H1 (cell line): ENCODE measurements at regions not wholly inside any gene's neighbourhood (a gene's known extent, or its start where the extent isn't known, plus 50 kb on each side); places are given as distances from the start of the nearest gene placed in this dataset.

Experiments used
- CTCF ChIA-PET: fragments of 300-600 bp; sonication (Branson Sonifier 250); formaldehyde crosslinking; loops from one replicate; lab custom pipeline; 2021; ENCODE audit not compliant: partially characterized antibody; lab: Charles Lee
- POLR2A ChIA-PET: fragments of 300-600 bp; sonication (Branson Sonifier 250); formaldehyde crosslinking; loops from one replicate; lab custom pipeline; 2021; ENCODE audit warnings: inconsistent platforms; ENCODE audit not compliant: partially characterized antibody; lab: Charles Lee
- DNase-seq, 2 experiments: peaks; one replicate each; pipeline versions ENCODE4 v3.0.0 to v3.0.0-alpha.2; 2010 to 2022; ENCODE audit warnings: low spot score in 2 of 2, low read depth in 1 of 2, mixed read lengths in 1 of 2
- FAIRE-seq: peaks from 2 replicates; lab custom pipeline; 2011; peaks lifted over from hg19 to GRCh38; lab: Jason Lieb, UNC
- H2AFZ ChIP-seq: 2 replicates; pipeline ENCODE4 v1.8.1; 2012; ENCODE audit warnings: low read length, inconsistent platforms
- H2AK5ac ChIP-seq: 2 replicates; pipeline ENCODE4 v1.6.1; 2013; ENCODE audit warnings: low read depth, low read length
- H2BK120ac ChIP-seq: replicated peaks from 2 replicates; pipeline ENCODE3; 2013; ENCODE audit warnings: low read depth, low read length, inconsistent platforms
- H2BK12ac ChIP-seq: 2 replicates; pipeline ENCODE4 v1.6.1; 2013; ENCODE audit warnings: low read depth, low read length
- H2BK15ac ChIP-seq: 2 replicates; pipeline ENCODE4 v1.6.1; 2013; ENCODE audit warnings: low read length
- H2BK20ac ChIP-seq: 2 replicates; pipeline ENCODE4 v1.6.1; 2013; ENCODE audit warnings: low read length
- H2BK5ac ChIP-seq: 2 replicates; pipeline ENCODE4 v1.6.1; 2013; ENCODE audit warnings: low read depth, low read length
- H3K14ac ChIP-seq: 2 replicates; pipeline ENCODE4 v1.6.1; 2013; ENCODE audit warnings: inconsistent platforms; ENCODE audit not compliant: insufficient read length
- H3K18ac ChIP-seq: 2 replicates; pipeline ENCODE4 v1.6.1; 2013; ENCODE audit warnings: low read length; ENCODE audit errors: extremely low read depth
- H3K23ac ChIP-seq: 2 replicates; pipeline ENCODE4 v1.6.1; 2013; ENCODE audit warnings: inconsistent platforms; ENCODE audit not compliant: insufficient read length
- H3K23me2 ChIP-seq: 2 replicates; pipeline ENCODE4 v1.6.1; 2013; ENCODE audit warnings: low read depth, low read length
- H3K27ac ChIP-seq: 2 replicates; pipeline ENCODE4 v1.6.1; 2011; ENCODE audit warnings: low read depth, low read length, inconsistent platforms
- H3K27me3 ChIP-seq, 4 experiments: replicated peaks in 1 of 4; 1 replicate in 1 of 4; 2 replicates in 3 of 4; pipeline versions ENCODE4 v1.6.1 to v1.8.1; 2011 to 2013; ENCODE audit warnings: low read length in 3 of 4, mild to moderate bottlenecking in 3 of 4, inconsistent platforms in 2 of 4, mixed read lengths in 2 of 4, moderate library complexity in 1 of 4; ENCODE audit not compliant: control insufficient read depth in 3 of 4, insufficient read depth in 3 of 4; ENCODE audit errors: extremely low read depth in 1 of 4
- H3K36me3 ChIP-seq, 4 experiments: 2 replicates each; pipeline versions ENCODE4 v1.6.1 to v1.8.1; 2011 to 2013; ENCODE audit warnings: mild to moderate bottlenecking in 4 of 4, low read length in 3 of 4, moderate library complexity in 2 of 4, control low read depth in 1 of 4, inconsistent platforms in 1 of 4; ENCODE audit not compliant: insufficient read depth in 4 of 4, control insufficient read depth in 2 of 4
- H3K4ac ChIP-seq: replicated peaks from 2 replicates; pipeline ENCODE3; 2013; ENCODE audit warnings: low read length, low read depth, mixed read lengths, inconsistent platforms; ENCODE audit not compliant: insufficient read length
- H3K4me1 ChIP-seq, 4 experiments: replicated peaks in 1 of 4; 1 replicate in 1 of 4; 2 replicates in 3 of 4; pipeline versions ENCODE4 v1.6.1 to v1.8.1; 2011 to 2013; ENCODE audit warnings: low read length in 3 of 4, inconsistent platforms in 2 of 4, mixed read lengths in 1 of 4; ENCODE audit not compliant: insufficient read depth in 4 of 4, control insufficient read depth in 3 of 4
- H3K4me2 ChIP-seq, 2 experiments: 2 replicates each; pipeline versions ENCODE4 v1.6.1 to v1.8.1; 2011 to 2013; ENCODE audit warnings: low read depth in 2 of 2, low read length in 2 of 2, control low read depth in 1 of 2, inconsistent platforms in 1 of 2, mild to moderate bottlenecking in 1 of 2; ENCODE audit not compliant: insufficient read depth in 1 of 2
- H3K4me3 ChIP-seq, 4 experiments: fragments of 200-600, 300-600 bp in 1 of 4; sonication (generic), shearing (Covaris generic), sonication (Bioruptor Twin) in 1 of 4; 2 replicates each; pipeline versions ENCODE4 v1.5.1 to v1.8.1; 2011 to 2016; ENCODE audit warnings: low read length in 4 of 4, low read depth in 3 of 4, control low read depth in 2 of 4, inconsistent platforms in 2 of 4, mild to moderate bottlenecking in 2 of 4, mixed read lengths in 1 of 4, moderate library complexity in 1 of 4; ENCODE audit not compliant: insufficient read depth in 2 of 4; ENCODE audit errors: extremely low read depth in 1 of 4
- H3K56ac ChIP-seq: replicated peaks from 2 replicates; pipeline ENCODE3; 2013; ENCODE audit warnings: low read depth, mild to moderate bottlenecking, mixed read lengths, low read length, inconsistent platforms; ENCODE audit not compliant: insufficient read length
- H3K79me1 ChIP-seq: 2 replicates; pipeline ENCODE4 v1.6.1; 2013; ENCODE audit warnings: low read depth, low read length, control low read depth
- H3K79me2 ChIP-seq, 2 experiments: 2 replicates each; pipeline versions ENCODE4 v1.6.1 to v1.8.1; 2012 to 2013; ENCODE audit warnings: low read length in 2 of 2, mild to moderate bottlenecking in 2 of 2, inconsistent platforms in 1 of 2; ENCODE audit not compliant: insufficient read depth in 2 of 2, control insufficient read depth in 1 of 2
- H3K9ac ChIP-seq, 4 experiments: replicated peaks in 1 of 4; 1 replicate in 1 of 4; 2 replicates in 3 of 4; pipeline versions ENCODE4 v1.6.1 to v1.8.1; 2011 to 2013; ENCODE audit warnings: low read depth in 3 of 4, low read length in 3 of 4, control low read depth in 2 of 4, mild to moderate bottlenecking in 2 of 4, moderate library complexity in 2 of 4, inconsistent platforms in 1 of 4; ENCODE audit errors: extremely low read depth in 1 of 4
- H3K9me3 ChIP-seq, 2 experiments: 2 replicates each; pipeline versions ENCODE4 v1.6.1 to v1.8.1; 2012 to 2013; ENCODE audit warnings: mild to moderate bottlenecking in 2 of 2, moderate library complexity in 2 of 2, control low read depth in 1 of 2, inconsistent platforms in 1 of 2, low read depth in 1 of 2, low read length in 1 of 2, mixed read lengths in 1 of 2; ENCODE audit not compliant: insufficient read depth in 2 of 2
- H4K20me1 ChIP-seq, 2 experiments: replicated peaks in 1 of 2; 2 replicates each; pipeline versions ENCODE3 to v1.8.1; 2011 to 2013; ENCODE audit warnings: inconsistent platforms in 2 of 2, low read length in 2 of 2, mild to moderate bottlenecking in 1 of 2; ENCODE audit not compliant: insufficient read depth in 2 of 2, control insufficient read depth in 1 of 2
- H4K5ac ChIP-seq: 2 replicates; pipeline ENCODE4 v1.6.1; 2013; ENCODE audit warnings: low read length, low read depth, mixed read lengths, inconsistent platforms; ENCODE audit not compliant: insufficient read length
- H4K8ac ChIP-seq: 2 replicates; pipeline ENCODE4 v1.8.0; 2013; ENCODE audit warnings: mild to moderate bottlenecking, moderate library complexity, low read length, inconsistent platforms; ENCODE audit not compliant: insufficient read depth; ENCODE audit errors: extremely low read depth
- H4K91ac ChIP-seq: replicated peaks from 2 replicates; pipeline ENCODE3; 2013; ENCODE audit warnings: low read length, mixed read lengths, inconsistent platforms; ENCODE audit not compliant: insufficient read length
- CHD1 ChIP-seq: IDR thresholded peaks from 2 replicates; pipeline ENCODE4 v1.6.1; 2012; ENCODE audit warnings: low read depth, low read length, improper control_type of control experiment
- SUZ12 ChIP-seq: fragments of 200-600 bp; sonication (generic); IDR thresholded peaks from 2 replicates; pipeline ENCODE4 v1.6.1; 2012; ENCODE audit warnings: mild to moderate bottlenecking, inconsistent platforms, low read length, moderate library complexity, mixed read lengths
- WGBS, 2 experiments: shearing (Covaris generic) in 1 of 2; methylation state at CpG; one replicate each; pipeline versions ENCODE4 v1.1.6 to v1.1.7; 2013 to 2015; ENCODE audit warnings: low lambda C conversion rate in 2 of 2, mixed read lengths in 2 of 2, inconsistent platforms in 1 of 2, low coverage in 1 of 2, missing lambda C conversion rate in 1 of 2; ENCODE audit not compliant: insufficient replicate concordance in 2 of 2, insufficient coverage in 1 of 2, insufficient read length in 1 of 2; ENCODE audit errors: extremely low coverage in 1 of 2, missing lambda C conversion rate in 1 of 2; 5-methylcytosine and 5-hydroxymethylcytosine counted together

DNA sequence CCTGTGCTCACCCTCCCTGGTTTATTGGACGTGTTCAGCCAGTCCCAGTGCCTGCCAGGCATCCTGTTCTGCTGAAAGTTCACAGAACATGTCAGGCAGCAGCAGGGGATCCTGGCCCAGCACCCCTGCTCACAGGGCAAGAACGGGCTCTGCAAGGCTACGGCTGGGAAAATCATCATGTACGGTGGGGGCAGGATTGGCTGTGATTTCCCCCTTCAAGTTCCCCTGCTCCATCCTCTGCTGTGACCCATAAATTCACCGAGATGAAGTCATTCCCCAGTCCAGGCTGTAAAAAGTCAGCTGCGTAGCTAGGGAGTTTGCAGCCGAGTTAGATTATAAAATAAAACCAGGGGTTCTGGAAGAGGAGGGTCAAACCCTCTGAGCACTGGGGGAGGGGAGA lies 484.1 kb upstream of the ZMIZ1 start:
- Histone ChIP-seq H2BK12ac (no peak overlapping the region), H3K79me1 (no peaks in the 10 kb centered on the region), H2BK20ac (no peak overlapping the region), H3K18ac (no peak overlapping the region), H4K91ac (no peak overlapping the region), H2BK5ac (no peak overlapping the region), H2BK15ac (no peak overlapping the region), H3K4me2 (no peak overlapping the region), H3K27me3 (no peaks in the 10 kb centered on the region), H3K27ac (no peak overlapping the region), H3K23ac (no peak overlapping the region), H2AFZ (no peak overlapping the region), H3K4ac (no peak overlapping the region), H3K4me1 (0 out of 7 replicates have a peak, but pooled peaks cover 0 to 2% (median 0%) of the 10 kb centered on the region in 4 experiments), H4K5ac (no peak overlapping the region), H3K79me2 (no peaks in the 10 kb centered on the region), H3K36me3 (no peaks in the 10 kb centered on the region), H3K9me3 (no peaks in the 10 kb centered on the region), H3K4me3 (no peak overlapping the region), H3K23me2 (no peaks in the 10 kb centered on the region), H4K20me1 (no peaks in the 10 kb centered on the region), H3K56ac (no peak overlapping the region), H3K14ac (no peak overlapping the region), H2AK5ac (no peak overlapping the region), H2BK120ac (no peak overlapping the region), H4K8ac (no peak overlapping the region), H3K9ac (no peak overlapping the region)
- 88% methylated on average over 7 of the region's 7 CpGs; no CpG with 5 or more reads in 1 of the 2 experiments for WGBS, 2 experiments
- CTCF ChIA-PET, result interaction anchor here (0.9 kb wide), 1 partner anchor 32 kb away, joined by 3 read pairs; no protein-coding TSS in a partner anchor
- TF ChIP-seq CHD1 (no peak), SUZ12 (no peak)
- no peak for FAIRE-seq
- POLR2A ChIA-PET, result no interaction called here
- DNase-seq, result no peak
